HCEC 1CT (cell line): ENCODE measurements at regions not wholly inside any gene's neighbourhood (a gene's known extent, or its start where the extent isn't known, plus 50 kb on each side); places are given as distances from the start of the nearest gene placed in this dataset.
"Not testable (repeated sequence)": the region's sequence is repeated elsewhere in the genome, so short reads cannot be mapped to it uniquely, and the experiment has no call there.

ENCODE experiments used
- DNase-seq: peaks from one replicate; pipeline ENCODE4 v3.0.0-alpha.2; 2017

DNA sequence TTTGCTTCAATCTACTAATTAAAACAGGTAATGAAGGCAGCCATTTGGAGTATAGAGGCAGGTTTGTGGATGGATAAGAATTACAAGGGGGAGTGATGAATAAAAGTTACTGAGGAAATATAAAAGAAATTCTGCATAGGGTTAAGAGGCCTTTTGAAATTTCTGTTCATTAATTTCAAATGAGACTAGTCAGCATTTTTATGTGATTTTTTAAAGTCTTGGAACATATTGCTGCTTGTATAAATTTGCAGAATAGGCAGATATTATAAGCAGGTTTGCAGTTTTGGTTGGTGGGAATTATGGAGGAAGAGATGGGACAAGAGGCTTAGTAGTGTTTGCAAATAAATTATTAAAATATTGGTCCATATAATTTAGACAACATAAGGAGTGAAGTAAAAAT, 750.4 kb upstream of the AGA start:
- no peak for DNase-seq

DNA sequence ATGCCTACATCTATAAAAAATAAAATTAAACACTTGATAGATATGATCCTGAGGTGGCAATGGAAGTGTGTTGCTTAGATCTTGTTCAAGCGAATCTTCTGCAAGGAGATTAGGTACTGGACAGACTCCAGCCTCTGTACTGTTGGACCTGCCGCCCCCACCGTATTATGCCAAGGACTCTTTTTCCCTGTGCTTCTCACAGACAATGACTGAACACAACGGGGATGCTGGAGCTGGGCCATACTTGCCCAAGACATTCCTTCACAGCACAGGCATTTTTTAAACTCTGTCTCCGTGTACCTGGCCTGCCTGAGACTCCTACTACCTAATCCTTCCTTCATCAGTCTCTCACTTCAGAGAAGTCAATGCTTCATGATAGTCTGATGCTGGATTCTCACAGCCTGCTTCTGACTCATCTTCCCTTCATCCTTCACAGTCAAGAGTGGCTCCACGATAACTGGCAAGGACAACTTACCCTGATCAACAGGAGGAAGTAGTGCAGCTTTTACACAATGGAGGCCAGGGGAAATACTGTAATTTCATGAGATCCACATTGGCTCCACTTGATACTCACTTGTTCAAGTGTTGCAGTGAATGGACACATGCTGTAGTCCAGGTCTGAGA, 754.6 kb upstream of the AGA start:
- DNase-seq, result no peak

DNA sequence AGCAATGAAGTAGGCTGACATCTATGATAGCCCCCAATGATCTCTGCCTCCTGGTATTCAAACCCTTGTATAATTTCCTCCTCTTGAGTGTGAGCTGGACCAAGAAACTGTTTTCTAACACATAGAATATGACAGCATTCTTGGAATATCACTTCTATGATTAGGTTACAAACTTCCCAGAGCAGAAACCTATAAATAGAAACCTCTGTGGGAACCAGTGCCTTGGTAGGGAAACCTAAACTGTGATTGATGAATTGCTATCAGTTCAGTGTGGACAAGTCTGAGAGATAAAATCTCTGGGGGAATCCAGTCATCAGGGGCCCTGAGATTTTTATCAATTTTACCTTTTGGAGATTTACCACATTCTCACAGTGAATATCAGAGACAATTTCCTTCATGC, 756.5 kb upstream of the AGA start:
- peak; percentile 30 for DNase-seq

DNA sequence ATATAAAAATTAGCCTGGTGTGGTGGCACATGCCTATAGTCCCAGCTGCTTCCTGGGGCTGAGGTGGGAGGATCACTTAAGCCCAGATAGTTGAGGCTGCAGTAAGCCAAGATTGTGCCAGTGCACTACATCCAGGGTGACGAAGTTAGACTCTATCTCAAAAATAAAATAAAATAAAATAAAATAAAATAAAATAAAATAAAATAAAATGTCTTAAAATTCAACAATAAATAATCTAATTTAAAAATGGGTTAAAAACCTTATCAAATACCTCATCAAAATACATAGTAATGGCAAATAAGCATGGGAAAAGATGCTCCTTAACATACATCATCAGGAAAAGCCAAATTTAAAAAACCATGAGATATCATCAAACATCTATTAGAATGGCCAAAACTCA, 760.2 kb upstream of the AGA start:
- DNase-seq, result no peak

DNA sequence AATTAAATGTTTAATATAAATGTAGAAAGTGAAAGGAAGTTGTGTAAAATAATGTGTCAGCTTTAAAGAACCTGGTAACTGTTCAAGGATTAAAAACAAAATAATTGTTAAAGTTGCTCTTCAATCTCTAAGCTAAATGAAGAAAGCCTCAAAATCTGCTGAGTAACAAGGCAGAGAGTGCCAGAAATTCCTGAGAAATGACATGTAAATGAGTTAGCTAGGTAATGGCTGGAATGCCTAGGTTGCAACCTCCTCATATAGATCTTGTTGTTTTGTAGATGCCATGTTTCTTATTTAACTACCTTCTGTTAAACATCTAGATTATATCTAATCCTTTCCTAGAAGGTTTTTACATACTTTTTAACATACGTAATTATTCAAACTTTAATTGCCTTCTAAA, 763.6 kb upstream of the AGA start:
- DNase-seq, result peak; percentile 3

DNA sequence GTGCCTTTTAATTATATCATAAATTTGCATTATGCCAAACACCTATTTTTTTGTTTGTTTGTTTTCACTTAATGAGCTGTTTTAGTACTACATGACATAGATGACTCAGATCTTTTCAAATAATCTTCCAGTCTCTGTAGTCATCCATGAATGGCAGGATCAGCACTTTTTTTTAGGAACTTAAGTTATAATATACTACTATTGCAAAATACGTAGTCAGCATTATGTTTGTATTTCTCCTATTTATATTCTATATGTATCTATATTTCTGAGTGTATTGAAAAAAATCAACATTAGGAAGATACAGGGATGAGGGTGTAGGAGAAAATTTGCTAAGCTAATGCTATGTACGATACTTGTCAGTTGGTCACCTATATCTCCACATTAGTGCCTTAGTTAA, 773.1 kb upstream of the AGA start:
- DNase-seq, result no peak

DNA sequence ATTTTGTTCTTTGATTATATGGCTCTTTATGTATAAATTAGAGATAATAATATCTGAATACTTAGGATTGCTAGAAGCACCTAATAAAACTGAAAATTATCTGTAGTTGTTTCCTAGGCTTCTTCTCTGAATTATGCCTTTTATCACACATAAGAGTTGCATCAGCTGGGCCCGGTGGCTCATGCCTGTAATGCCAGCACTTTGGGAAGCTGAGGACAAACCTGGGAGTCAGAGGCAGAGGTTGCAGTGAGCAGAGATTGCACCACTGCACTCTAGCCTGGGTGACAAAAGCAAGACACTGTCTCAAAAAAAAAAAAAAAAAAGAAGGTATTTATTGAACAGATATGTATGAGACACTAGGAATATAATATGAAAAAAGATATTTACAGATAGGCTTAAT, 773.5 kb upstream of the AGA start:
- no peak for DNase-seq

DNA sequence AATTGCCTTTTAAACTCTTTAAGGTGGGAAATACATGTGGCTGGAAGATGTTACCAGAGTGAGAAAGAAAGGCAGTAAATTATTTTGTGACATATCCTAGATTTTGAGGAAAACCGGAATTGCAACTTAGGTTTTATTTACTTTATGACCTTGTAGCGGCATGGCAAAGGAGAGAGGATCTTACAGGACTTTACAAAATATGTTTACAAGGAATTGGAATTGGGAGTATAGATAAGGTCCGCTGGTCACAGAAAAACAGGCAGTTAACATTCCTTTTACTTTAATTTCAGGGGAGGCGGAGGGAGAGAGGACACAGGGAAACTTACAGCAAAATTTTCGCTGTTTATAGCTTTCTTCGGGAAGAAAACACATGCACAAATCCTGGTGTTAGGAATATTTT, 784.2 kb upstream of the AGA start:
- DNase-seq, result not testable (repeated sequence)

DNA sequence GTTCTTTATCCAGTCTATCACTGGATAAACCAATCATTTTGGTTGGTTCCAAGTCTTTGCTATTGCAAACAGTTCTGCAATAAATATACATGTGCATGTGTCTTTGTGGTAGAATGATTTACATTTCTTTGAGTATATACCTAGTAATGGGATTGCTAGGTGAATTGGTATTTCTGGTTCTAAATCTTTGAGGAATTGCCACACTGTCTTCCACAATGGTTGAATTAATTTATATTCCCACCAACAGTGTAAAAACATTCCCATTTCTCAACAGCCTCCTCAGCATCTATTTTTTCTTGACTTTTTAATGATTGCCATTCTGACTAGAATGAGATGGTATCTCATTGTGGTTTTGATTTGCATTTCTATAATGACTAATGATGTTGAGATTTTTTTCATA, 791.7 kb upstream of the AGA start:
- DNase-seq, result no peak

DNA sequence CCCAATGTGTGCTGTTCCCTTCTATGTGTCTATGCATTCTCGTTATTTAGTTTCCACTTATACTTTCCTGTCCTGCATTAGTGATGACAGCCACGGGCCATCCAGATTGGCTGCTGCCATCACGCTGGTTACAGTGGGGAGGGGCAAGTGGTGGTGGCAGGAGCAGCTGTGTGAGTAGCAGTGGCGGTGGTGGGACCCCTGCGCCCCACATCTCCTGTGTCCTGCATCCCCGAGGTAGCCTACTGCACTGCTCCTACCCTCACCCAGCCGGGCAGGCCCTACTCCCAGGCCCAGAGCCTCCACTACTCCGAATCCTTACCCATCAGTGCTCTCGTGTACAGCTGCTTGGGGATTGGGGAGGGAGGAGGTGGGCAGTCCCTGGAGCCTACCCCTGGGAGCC, 798.7 kb upstream of the AGA start:
- DNase-seq, result no peak

DNA sequence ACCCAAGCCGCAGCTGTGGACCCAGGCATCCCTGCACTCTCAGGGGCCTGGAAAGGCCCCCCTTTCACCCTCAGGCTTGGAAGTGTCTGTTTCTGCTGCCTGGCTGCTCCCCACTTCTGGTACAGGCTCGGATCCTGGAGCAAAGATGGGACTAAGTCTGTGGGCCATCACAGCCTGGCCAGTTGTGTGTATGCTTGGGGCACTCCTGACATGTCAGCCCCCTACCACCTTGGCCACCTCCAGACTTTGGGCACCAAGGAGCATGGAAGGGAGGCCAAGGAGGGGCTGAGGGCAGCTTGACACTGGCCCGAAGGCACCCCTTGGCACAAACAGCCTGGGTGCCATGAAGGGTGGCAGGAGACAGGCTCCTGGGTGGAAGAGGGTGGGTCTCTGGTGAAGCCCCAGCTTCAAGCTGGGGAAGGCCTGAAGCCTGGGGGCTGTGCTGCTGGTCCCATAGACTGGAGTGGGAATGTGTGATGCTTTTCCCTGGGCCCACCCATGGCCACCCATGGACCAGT, 799.4 kb upstream of the AGA start:
- DNase-seq, result no peak

DNA sequence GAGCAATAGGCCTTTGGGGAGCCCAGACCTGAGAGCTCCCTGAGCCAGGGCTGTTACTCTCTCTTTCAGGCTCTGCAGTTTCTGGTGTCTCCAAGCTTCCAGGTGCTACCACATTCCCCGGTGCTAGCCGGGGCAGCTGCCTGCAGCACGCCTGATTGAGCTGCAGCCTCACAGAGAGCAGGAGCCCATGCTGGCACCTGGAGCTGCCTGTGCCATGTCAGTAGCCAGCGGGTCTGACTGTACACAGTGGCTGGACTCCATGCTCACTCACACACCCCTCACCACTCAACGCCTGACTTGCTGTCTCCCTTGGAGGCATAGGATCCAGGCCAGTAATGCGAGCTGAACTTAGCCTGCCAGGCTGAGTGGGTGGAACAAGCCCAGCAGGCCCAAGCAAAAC, 800.4 kb upstream of the AGA start:
- DNase-seq, result no peak

DNA sequence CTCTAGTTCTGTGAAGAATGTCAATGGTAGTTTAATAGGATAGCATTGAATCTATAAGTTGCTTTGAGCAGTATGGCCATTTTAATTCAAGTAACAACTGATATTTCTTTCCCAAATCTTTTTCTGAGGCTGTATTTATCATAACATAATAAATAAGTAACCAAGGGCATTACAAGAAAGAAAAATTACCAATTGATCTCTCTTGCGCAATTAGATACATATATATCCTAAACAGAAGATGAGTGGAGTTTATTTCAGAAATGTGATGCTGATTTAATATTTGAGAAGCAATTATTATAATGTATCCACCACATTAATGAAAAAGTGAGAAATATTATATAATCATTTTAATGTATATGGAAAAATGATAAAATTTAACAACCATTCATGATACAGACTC, 802.5 kb upstream of the AGA start:
- no peak for DNase-seq

DNA sequence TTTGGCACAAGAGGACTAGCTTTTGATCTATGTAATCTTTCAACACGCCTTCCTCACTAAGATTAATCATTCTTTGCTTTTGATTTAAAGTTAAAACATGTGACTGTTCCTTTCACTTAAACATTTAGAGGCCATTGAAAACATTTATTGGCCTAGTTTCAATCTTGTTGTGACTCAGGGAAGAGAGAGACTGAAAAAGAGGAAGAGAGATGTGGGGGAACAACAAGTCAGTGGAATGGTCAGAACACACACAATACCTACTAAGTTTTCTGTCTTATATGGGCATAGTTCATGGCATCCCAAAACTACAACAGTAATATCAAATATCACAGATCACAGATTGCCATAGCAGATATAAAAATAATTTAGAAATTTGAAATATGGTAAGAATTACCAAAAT, 812.9 kb upstream of the AGA start:
- no peak for DNase-seq

DNA sequence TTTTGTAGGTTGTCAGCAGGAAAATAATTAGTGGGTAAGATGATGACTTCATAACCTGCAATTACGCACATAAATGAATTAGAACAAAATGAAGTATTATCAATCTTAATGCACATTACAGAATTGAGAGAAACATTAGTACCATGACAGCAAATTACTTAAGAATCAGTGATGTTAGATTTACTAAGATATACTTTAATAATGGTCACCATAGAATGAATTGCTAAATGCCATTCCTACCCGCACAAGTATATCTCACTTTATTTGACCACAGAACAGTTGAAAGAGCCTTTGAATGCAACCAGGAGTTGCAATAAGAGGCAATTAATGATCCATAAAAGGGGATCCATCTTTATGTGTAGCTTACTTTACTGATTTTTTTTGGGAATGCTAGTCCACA, 816.4 kb upstream of the AGA start:
- no peak for DNase-seq

DNA sequence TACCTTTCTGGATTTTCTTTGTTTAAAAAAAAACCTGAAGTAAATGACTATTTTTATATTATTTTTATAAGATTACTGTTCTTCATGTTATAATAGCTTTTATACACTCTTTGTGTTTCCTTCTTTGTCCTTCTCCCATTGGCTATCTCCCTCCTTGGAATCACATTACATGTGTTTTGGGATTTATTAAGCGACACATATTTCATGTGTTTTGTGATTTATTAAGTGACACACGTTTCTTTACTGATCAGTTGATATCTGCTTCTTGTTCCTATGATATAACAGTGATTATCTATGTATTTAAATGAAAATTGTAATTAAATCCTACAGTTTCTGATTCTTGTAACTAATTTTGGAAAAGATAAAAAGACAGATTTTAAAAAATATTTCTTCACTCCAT, 817.3 kb upstream of the AGA start:
- DNase-seq, result no peak

DNA sequence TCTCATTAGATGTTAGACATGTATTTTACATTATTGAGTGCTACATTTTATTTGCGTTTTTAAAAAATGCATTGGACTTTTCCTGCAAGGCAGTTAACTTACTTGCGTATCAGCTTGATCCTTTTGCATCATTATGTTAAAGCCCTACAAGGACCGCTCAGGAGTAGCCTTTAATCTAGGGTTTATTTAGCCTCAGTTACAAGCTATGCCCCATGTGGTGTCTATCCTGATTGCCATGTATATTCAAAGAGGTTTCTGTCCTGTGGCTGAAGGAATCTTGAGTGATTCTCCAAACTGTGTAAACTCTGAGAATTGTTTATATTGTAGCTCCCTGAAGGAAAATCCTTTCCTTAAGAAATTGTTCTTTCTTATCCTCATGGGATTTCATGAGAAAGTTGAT, 821.8 kb upstream of the AGA start:
- DNase-seq, result no peak

DNA sequence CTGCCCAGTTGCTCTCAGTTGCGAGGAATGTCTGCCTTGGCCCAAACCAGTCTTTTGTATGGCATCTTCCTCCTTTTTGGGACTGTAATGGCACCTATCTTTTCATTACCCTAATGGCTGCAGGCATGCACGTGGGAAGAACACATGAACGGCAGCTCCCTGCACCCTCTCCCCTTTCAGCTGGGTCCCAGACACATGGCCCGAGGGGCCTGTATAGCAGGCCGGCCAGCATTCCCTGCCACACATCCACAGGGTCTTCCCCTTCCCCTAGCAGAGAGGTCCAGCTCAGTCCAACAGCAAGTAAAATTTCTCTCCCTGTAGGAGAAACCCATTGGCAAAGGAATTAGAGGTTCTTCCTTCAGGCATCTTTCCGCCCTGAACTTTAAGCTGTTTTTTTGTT, 829.1 kb upstream of the AGA start:
- no peak for DNase-seq

DNA sequence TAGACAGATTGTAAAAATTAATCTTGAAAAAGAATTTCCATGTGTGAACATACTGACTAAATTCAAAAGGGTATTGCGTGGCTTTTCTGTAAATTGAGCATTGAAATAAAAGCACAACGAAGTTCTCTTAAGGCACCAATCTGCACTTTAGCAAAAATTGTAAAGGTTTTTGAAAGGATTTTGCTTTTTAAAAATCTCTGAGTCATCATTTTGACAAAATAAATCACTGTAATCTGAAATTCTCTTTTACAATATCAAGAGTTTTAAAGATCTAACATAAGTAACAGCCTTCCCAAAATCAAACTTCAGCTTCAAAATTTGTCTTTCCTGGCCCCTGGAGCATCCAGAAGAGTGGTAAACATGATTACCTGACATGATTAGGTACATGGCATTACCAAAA, 830.9 kb upstream of the AGA start:
- no peak for DNase-seq

DNA sequence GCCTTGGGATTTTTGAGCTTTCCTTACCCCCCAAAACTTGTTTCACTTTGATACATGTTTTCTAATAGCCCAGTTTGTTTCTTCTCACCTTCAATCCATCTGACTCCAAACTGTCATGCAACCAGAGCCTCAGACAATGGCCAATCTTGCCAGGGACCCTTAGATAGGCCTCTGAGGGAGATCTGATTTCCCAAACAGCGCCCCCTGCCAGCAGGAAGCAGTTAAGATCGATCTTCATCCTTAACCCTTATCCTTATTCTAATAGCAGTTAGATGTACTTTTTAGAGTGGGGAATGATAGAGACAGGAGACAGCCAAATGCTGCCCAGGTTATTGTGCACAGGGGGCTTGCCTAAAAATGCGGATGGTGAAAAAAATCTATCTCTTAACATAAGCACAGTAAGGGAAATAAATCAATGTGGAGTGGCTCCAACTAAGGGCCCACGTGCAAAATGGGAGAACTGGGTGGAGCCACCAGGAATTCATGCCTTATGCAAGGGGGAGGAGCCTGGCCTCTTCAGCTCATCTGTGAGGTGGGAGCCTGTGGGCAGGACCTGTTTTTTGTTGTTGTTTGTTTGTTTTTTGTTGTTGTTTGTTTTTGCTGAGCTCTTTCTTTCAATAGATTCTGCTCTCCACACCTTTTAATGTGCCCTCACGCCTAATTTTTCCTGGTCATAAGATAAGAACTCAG, 833.6 kb upstream of the AGA start:
- no peak for DNase-seq

DNA sequence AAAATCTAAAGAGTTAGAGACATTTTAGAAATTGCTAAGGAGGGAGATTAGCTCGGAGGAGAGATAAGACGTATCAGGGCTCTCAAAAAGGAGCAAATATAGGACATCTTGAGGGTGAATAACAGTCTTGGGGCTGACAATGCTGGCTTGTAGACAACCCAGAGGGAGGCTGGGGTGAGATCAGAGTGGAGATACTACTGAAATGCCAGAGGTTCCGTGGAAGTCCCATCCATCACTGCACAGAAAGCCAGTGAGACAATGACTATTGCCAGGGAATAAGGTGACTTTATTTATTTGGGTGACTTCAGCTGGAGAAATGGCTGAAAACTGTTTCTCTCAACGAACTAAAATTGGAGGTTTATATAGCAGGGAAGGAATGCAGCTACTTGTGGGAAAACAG, 838.1 kb upstream of the AGA start:
- no peak for DNase-seq

DNA sequence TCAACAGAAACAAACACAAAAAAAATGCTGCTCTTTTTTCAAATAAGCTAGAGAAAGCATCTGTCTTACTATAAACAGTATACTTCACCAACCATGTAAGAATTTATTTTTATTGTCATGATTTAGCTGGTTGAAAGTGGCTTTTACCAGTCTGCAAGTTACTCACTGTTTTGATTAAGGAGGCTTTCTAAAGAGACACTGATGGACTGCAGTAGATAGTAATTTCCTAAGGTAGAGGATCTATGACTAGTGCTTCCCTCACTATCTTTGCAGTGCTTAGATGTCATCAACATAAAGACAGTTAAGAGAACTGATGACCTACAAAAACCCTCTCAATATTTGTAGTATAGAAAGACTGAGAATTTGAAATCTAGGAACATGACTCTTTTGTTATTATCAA, 846.2 kb upstream of the AGA start:
- no peak for DNase-seq

DNA sequence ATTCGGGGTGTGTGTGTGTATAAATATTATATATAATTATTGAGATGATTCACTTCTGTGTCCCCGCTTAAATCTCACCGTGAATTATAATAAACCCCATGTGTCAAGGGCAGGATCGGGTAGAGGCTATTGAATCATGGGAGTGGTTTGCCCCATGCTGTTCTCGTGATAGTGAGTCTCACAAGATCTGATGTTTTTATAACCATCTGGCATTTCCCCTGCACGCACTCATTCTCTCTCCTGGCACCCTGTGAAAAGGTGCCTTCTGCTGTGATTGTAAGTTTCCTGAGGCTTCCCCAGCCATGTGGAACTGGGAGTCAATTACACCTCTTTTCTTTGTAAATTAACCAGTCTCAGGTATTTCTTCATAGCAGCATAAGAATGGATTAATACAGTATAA, 851.4 kb upstream of the AGA start:
- DNase-seq, result no peak

DNA sequence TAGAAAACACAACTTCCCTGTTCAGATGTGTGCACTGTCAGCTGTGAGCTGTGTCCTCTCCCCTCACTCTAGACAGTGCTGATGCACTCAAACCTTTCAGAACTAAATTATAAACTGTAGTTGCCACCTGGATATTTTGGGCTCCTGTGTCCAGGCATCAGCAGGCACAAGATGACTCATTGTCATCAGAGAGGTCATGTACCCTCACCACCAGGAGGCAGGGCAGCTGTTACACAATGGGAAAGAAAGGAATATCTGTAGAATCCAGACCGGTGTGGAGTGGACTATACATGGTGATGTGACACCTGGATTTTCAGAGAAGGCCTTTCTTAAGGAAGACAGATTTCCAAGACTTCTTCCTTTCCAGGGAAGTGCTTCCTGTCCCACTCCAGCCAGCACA, 854.4 kb upstream of the AGA start:
- DNase-seq, result no peak

DNA sequence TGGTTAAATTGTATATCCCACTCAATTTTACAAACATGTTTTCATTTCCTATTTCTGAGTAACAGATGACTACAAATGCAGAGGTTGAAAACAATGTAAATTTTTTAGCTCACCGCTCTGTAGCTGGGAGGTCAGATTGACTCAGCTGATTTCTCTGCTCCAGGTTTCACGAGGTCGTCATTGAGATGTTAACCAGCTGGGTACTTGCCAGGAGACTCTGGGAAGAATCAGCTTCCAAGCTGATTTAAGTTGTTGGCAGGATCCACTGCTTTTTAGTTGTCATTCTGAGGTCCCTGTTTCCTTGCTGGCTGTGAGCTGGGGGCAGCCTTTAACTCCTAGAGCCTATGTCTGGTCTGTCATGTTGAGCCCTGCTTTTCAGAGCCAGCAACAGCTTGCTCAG, 864.3 kb upstream of the AGA start:
- peak; percentile 41 for DNase-seq
